LNCAP (cell line): ENCODE measurements at regions not wholly inside any gene's neighbourhood (a gene's known extent, or its start where the extent isn't known, plus 50 kb on each side); places are given as distances from the start of the nearest gene placed in this dataset.

Experiments used
- CTCF ChIP-seq: fragments of 450-650 bp; IDR thresholded peaks from 2 replicates; pipeline ENCODE4 v1.5.1; 2017; ENCODE audit warnings: mild to moderate bottlenecking

- no peak for TF ChIP-seq CTCF
These were observed 152.2 kb upstream of the PDE1C start for GRCh38 chr7:32222251-32222900.

GRCh38 chr7:32221736-32222135 is 151.5 kb upstream of the PDE1C start:
- no peak for TF ChIP-seq CTCF

GRCh38 chr7:32221056-32221455 is 150.8 kb upstream of the PDE1C start:
- TF ChIP-seq CTCF: no peak

- TF ChIP-seq CTCF: no peak
These were observed 149.2 kb upstream of the PDE1C start for GRCh38 chr7:32219416-32219815.

GRCh38 chr7:32218741-32219288 is 148.6 kb upstream of the PDE1C start:
- no peak for TF ChIP-seq CTCF

- TF ChIP-seq CTCF: no peak
These were observed 147.9 kb upstream of the PDE1C start for GRCh38 chr7:32218154-32218467.

- TF ChIP-seq CTCF: no peak
These were observed 147.3 kb upstream of the PDE1C start for GRCh38 chr7:32217341-32218153.
